ENCODE measurements at regions not wholly inside any gene's neighbourhood (a gene's known extent, or its start where the extent isn't known, plus 50 kb on each side); places are given as distances from the start of the nearest gene placed in this dataset.

- TF ChIP-seq POLR2AphosphoS5 (IDR thresholded peaks at IDR 0.05) (no peak), CTCF (IDR thresholded peaks at IDR 0.05 in 8 of 11, conservative IDR thresholded peaks at IDR 0.05 in 3 of 11) (no peak)
Measured at GRCh38 chr6:8839626-8840025, 404.3 kb upstream of the SLC35B3 start.

Measured in spleen (tissue), 7 donors.